Mammary epithelial cell (primary cell): ENCODE measurements at regions not wholly inside any gene's neighbourhood (a gene's known extent, or its start where the extent isn't known, plus 50 kb on each side); places are given as distances from the start of the nearest gene placed in this dataset.

ENCODE experiments used
- EZH2 ChIP-seq: IDR thresholded peaks from 2 replicates; pipeline ENCODE4 v1.6.1; 2012; ENCODE audit warnings: low read length, inconsistent platforms, borderline replicate concordance
- TF ChIP-seq, protein P1 (sequence below), 2 donors: IDR thresholded peaks in 1 of 2; conservative IDR thresholded peaks in 1 of 2; 2 replicates each; pipeline ENCODE4 v1.5.1; 2011 to 2012; ENCODE audit warnings: inconsistent platforms in 2 of 2, low read length in 2 of 2, mild to moderate bottlenecking in 2 of 2, control low read depth in 1 of 2, low read depth in 1 of 2; ENCODE audit not compliant: insufficient read depth in 1 of 2; ENCODE audit errors: extremely low read depth in 1 of 2

DNA sequence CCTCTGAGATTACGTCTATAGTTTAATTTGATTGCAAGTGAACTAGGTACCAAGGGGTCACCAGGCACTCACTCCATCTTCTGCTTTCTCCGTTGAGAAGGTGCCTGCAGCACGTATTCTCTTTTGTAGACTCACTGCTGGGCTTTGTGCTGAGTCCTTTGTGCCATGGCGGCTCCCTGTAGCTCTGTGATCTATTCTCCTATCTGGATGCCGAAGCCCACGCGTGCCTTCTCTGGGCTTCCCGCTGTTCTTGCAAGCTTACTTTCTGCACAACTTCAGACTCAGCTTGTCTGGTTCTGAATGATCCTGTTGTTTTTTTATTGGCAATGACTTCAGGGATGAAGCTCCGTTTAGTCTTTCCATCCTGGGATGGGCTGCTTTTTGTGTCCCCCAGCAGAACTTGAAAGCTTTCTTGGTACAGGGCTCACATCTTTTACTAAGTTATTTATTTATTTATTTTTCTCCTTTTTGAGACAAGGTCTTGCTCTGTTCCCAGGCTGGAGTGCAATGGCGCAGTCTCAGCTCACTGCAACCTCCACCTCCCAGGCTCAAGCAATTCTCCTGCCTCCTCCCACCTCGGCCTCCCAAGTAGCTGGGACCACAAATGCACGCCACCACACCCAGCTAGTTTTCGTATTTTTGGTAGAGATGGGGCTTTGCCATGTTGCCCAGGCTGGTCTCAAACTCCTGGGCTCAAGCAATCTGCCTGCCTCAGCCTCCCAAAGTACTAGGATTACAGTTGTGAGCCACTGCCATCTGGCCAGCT is 100.9 kb upstream of the NKX1-1 start:
- TF ChIP-seq, protein P1, sequence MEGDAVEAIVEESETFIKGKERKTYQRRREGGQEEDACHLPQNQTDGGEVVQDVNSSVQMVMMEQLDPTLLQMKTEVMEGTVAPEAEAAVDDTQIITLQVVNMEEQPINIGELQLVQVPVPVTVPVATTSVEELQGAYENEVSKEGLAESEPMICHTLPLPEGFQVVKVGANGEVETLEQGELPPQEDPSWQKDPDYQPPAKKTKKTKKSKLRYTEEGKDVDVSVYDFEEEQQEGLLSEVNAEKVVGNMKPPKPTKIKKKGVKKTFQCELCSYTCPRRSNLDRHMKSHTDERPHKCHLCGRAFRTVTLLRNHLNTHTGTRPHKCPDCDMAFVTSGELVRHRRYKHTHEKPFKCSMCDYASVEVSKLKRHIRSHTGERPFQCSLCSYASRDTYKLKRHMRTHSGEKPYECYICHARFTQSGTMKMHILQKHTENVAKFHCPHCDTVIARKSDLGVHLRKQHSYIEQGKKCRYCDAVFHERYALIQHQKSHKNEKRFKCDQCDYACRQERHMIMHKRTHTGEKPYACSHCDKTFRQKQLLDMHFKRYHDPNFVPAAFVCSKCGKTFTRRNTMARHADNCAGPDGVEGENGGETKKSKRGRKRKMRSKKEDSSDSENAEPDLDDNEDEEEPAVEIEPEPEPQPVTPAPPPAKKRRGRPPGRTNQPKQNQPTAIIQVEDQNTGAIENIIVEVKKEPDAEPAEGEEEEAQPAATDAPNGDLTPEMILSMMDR (conservative IDR thresholded peaks at IDR 0.05 in 1 of 2, IDR thresholded peaks at IDR 0.05 in 1 of 2; ENCODE audit: extremely low read depth in 1 of 2, insufficient read depth in 1 of 2, low read depth in 1 of 2, low read length in 2 of 2), result no peak
- TF ChIP-seq EZH2, result no peak
